ENCODE measurements at regions not wholly inside any gene's neighbourhood (a gene's known extent, or its start where the extent isn't known, plus 50 kb on each side); places are given as distances from the start of the nearest gene placed in this dataset.
"Not testable (repeated sequence)": the region's sequence is repeated elsewhere in the genome, so short reads cannot be mapped to it uniquely, and the experiment has no call there.

DNA sequence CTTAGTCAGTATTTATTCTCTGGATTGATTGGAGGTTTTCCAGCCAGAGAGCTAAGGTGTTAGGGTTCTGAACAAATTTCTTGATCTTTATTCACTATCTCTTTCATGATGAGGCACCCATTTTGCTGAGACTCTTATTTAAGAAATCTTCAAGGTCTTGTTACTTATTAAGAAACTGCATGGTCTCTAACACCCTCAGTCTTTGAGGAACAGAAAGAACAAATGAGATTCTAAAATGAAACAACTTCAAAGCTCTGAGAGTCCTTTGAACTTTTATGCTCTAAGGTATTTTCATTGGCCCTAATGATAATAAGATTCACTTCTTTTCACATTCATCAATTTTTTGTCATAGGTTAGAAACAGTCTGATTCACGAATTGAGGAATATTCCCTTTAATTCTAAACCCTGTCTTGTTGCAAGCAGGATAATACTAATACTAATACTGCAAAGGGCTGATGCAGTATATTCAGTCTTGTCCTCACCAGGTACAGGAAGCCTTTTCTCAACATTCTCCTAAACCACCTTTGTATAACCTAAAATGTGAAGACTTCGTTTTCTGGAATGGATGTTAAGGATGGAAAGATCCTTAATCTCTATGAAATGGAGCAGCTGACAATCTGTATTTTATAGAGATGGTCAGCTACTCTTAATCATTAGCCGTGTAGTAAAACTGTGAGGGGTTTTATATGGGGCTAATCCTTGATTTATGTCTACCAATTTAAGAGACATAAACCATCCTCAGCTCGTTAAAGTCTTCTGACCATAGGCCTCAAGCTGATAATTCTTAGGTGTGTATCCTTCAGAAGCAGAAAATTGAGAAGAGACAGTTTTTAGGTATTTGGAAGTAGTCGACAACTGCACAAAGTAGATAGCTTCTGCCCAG, 198.3 kb downstream of the OTOL1 start:
- DNase-seq, result no peak

GRCh38 chr3:161695811-161696210, 199.2 kb downstream of the OTOL1 start:
- DNase-seq, result no peak

- DNase-seq, result no peak
These were observed 204.4 kb downstream of the OTOL1 start for GRCh38 chr3:161700998-161701397.

- DNase-seq, result not testable (repeated sequence)
These were observed 210.6 kb downstream of the OTOL1 start for GRCh38 chr3:161707253-161707652.

GRCh38 chr3:161713731-161714130, 217.1 kb downstream of the OTOL1 start:
- DNase-seq, result no peak

DNA sequence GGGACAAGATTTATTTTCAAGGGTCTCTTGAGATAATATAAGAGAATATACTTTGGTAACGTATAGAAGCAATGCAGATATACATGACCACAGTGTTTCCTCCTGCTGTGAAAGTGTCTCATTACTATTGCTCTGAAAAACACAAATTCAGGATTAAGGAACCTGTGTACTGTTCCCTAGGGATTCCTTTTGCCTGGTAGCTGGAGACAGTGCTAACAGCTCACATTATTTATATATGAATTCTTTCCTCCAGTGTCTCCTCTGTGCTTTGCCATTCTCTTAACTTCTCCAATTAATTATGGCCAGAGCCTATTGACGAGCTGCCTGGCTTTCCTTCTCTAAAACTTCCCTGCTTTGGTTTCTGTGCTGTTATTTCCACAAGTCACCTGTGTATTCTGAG, 235.4 kb downstream of the OTOL1 start:
- DNase-seq, result no peak

DNA sequence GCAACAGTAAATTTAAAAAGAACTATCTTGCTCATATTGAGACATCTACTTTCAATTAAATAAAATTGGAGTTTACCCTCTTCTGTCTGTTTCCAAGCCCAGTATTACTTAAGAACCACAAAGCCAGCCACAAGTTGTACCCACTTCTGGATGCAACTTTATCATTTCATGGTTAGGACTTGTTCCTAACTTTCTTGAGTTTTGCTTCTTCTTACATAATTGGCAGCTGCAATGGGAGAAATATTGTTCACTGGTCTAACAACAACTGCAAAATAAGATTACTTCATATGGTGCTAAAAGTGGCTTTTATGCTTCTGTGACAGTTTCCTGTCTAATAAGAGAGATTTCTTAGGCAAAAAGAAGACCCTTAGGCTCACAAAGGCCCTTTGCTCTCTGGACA, 240.6 kb downstream of the OTOL1 start:
- no peak for DNase-seq

DNA sequence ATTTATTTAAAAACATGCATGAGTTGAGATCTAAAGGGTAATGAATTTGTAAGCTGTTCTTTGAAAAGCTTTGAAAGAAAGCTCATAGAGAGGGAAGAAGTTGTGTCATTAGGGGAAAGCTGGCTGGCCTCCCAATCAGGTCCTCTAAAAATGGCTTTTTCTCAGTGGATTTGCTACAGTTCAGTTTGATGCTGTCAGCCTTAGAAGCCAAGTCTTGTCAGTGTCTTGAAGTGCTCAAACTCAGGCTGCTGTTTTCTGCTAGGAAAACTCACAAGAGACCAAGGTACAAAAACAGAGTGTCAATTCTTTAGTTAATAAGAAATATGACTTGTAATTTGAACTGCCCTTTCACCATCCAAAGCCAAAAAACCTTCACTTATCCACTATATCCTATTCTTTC, 243.8 kb downstream of the OTOL1 start:
- no peak for DNase-seq

DNA sequence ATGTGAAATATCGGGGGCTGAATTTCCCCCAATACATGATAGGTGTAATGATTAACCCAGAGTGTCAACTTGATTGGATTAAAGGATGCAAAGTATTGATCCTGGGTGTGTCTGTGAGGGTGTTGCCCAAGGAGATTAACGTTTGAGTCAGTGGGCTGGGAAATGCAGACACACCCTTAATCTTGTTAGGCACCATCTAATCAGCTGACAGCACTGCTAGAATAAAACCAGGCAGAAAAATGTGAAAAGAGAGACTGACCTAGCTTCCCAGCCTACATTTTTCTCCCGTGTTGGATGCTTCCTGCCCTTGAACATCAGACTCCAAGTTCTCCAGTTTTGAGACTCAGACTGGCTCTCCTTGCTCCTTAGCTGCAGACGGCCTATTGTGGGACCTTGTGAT, 247.8 kb downstream of the OTOL1 start:
- no peak for DNase-seq

DNA sequence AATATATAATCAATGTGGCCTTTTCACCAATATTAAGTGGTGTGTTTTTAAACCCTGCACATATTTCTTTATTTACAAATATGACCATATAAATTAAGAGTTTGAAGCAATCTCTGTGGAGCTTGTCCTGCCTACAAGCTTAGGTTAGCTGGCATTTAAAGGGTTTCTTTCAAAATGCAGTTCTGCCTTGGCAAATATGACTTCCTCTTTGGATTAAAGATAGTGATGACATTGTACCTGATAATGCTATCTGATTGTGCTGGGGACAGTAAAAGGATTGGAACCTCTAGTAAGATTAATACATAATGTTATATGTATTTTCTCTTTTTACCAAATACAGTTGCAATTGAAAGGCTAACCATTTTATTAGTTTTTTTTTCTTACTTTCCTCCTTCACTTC, 249.1 kb downstream of the OTOL1 start:
- DNase-seq, result no peak

- no peak for DNase-seq
These were observed 251.4 kb downstream of the OTOL1 start for GRCh38 chr3:161748049-161748448.

- DNase-seq, result no peak
These were observed 257.9 kb downstream of the OTOL1 start for GRCh38 chr3:161754420-161755053.

- no peak for DNase-seq
These were observed 262.8 kb downstream of the OTOL1 start for GRCh38 chr3:161759444-161759843.

- no peak for DNase-seq
These were observed 269.7 kb downstream of the OTOL1 start for GRCh38 chr3:161766331-161766730.

DNA sequence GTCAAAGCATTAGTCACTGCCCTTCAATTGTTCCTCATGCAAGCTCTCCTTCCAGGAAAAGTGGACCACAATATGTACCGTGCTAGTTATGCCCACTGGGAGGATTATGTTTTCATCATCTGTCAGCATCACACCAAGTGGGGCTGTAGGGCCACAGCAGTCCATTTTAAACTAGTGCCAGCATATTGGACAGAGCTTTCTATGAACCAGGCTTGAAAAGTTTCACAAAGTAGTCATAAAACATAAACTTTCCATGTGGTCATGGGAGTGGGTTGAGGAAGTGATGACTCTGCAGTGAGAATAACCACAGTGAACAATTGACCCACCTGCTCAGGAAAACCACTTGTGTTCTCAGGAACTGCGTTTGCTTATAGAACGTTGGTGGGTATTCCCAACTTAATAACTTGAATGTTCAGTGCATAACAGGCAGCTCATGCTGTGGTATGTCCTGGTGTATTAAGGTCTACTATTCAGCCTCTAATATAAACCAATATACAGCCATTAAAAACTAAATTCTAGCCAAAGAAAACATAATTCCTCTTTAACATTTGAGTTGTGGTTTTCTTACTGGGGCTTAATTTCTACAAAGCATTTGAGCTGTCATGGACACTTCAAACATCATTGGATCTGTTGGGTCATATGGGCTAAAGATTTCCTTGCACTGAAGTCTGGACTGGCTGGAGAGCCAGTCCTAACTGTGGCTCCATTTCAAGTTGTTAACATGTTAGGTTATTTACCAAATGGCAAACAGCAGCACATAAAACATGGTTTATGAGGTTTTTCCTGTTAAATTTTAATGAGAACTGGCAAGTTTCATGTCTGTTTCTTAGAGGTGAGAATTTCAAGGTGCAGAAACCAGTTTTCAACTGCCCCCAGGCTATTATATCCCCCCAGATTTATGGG, 274.1 kb downstream of the OTOL1 start:
- peak; percentile 15 for DNase-seq

- no peak for DNase-seq
These were observed 284.8 kb downstream of the OTOL1 start for GRCh38 chr3:161781381-161781780.

DNA sequence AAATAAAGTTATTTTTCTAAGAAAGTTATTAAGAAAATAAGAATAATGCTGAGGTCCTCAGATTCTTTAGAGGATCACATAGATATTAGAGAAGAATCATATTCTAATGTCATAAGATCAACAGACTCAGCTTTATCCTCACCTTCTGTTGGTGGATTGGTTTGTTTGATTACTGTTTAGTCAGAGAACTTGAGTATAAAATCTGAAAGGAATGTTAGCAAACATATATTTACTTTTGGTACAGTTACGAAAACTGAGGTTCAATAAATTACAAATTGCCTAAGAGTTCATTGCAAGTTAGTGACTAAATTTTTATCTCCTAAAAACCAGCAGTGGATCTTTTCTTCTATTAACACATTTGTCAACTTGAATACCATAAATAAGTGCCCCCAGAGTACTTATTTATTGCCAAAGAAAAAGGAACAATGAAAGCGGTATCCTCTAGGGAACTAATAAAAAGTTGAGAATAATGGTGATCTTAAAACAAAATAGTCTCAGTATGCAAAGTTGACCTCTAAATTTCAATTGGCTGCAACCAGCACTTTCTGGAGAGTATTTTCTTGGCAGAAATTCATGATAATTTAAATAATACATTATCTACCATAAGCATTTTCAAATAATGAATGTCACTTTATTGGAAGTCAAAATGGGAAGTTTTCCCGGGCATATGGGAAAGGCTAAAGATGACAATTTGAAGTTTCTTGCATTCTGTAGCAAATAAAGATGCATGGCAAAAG, 296.8 kb downstream of the OTOL1 start:
- no peak for DNase-seq

DNA sequence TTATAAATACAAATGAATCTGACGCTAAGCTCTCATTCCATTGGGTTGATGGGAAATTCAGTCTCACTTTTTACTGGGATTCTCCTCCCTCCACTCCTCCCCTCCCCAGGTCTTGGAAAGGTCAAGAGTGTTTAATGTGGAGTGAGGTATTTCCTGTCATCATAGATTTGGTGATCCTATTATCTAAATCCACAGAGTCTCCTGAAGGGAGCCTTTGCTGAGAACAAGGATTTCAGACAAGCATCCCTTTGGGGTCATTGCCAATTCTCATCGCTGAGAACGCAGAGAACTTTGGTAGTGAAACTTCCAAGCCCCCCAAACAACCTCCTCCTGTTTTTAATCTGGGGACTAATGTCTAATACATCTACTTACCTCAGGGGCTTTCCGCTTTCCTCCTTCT, 297.9 kb downstream of the OTOL1 start:
- no peak for DNase-seq

DNA sequence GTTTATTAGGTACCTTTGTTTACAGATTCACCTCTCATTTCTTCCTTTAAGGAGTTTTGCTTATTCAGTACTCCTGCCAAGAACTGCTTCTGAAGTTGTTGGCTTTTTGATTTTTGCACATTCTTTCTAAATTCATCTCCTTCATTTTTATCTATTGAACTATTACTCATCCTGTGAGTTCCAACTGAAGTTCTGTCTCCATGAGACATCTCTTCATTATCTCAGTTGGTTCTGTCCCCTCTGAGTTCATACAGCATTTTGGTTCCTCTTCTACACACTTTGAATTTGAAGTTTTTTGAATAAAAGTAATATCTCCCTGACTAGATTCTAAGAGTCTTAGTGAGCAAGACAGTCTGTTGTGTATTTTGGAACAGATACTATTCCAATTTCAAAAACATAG, 299.7 kb downstream of the OTOL1 start:
- DNase-seq, result no peak

- no peak for DNase-seq
These were observed 300.2 kb downstream of the OTOL1 start for GRCh38 chr3:161796780-161797179.

DNA sequence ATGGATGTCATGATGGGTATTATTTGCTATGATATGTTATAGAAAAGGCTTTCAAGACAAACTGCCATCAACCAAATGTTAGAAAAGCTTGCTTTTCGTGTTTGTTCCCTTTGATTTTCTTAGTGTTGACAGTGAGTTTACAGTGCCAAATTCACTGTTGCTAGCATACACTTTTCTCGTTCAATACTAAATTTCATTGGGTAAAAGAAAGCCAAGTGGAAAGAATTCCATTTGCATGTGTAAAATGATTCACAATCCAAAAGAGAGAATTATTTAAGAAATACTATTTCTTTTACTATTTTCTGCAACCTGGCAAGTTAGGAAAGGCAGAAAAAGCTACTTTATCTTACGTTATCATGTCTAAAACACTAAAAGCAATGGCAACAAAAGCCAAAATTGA, 301.4 kb downstream of the OTOL1 start:
- DNase-seq, result no peak

- DNase-seq, result no peak
These were observed 304.5 kb downstream of the OTOL1 start for GRCh38 chr3:161800985-161801559.
